SK-N-SH (cell line): ENCODE measurements at regions not wholly inside any gene's neighbourhood (a gene's known extent, or its start where the extent isn't known, plus 50 kb on each side); places are given as distances from the start of the nearest gene placed in this dataset.
A peak's percentile ranks its signal among the peaks of the same experiment; 100 is the strongest.

Experiments used
- CTCF ChIA-PET: fragments of 300-600, 350-600 bp; formaldehyde crosslinking; extraction: SDS; loops from one replicate; lab custom pipeline; 2021; lab: Yijun Ruan, JAX
- POLR2A ChIA-PET: fragments of 350-600 bp; sonication (Branson Sonifier 250); formaldehyde crosslinking; extraction: SDS; loops from one replicate; lab custom pipeline; 2020; ENCODE audit warnings: antibody characterized with exemption, inconsistent platforms; lab: Yijun Ruan, JAX
- DNase-seq: peaks from one replicate; pipeline ENCODE4 v3.0.0; 2012
- H2AFZ ChIP-seq: fragments of 200-600 bp; sonication (generic); 2 replicates; pipeline ENCODE4 v1.8.1; 2016; ENCODE audit warnings: antibody characterized with exemption, mild to moderate bottlenecking, low read depth
- H3F3A ChIP-seq: fragments of 200-600 bp; sonication (generic); replicated peaks from 2 replicates; pipeline ENCODE3; 2016; ENCODE audit warnings: antibody characterized with exemption, mild to moderate bottlenecking; ENCODE audit not compliant: insufficient read depth
- H3K27ac ChIP-seq, 2 experiments: fragments of 200-500 bp in 1 of 2; fragments of 200-600 bp in 1 of 2; sonication (Bioruptor generic) in 1 of 2; sonication (generic), shearing (Covaris generic) in 1 of 2; 2 replicates each; pipeline versions ENCODE4 v1.5.1 to v1.6.1; 2014 to 2016; ENCODE audit warnings: low read depth in 2 of 2, inconsistent platforms in 1 of 2, low read length in 1 of 2, mild to moderate bottlenecking in 1 of 2, mixed read lengths in 1 of 2
- H3K27me3 ChIP-seq: fragments of 200-600 bp; sonication (generic), shearing (Covaris generic); 2 replicates; pipeline ENCODE4 v1.6.1; 2016; ENCODE audit warnings: mixed run types; ENCODE audit not compliant: insufficient read depth
- H3K36me3 ChIP-seq, 2 experiments: fragments of 200-500 bp in 1 of 2; fragments of 200-600 bp in 1 of 2; sonication (Bioruptor generic) in 1 of 2; sonication (generic) in 1 of 2; replicated peaks in 1 of 2; 2 replicates each; pipeline versions ENCODE3 to v1.5.1; 2014 to 2016; ENCODE audit warnings: low read length in 1 of 2, mild to moderate bottlenecking in 1 of 2; ENCODE audit not compliant: insufficient read depth in 2 of 2, control insufficient read depth in 1 of 2
- H3K4me1 ChIP-seq, 2 experiments: fragments of 200-500 bp in 1 of 2; fragments of 200-600 bp in 1 of 2; sonication (Bioruptor generic) in 1 of 2; sonication (generic), shearing (Covaris generic) in 1 of 2; 2 replicates each; pipeline versions ENCODE4 v1.5.1 to v1.6.1; 2014 to 2016; ENCODE audit warnings: low read depth in 1 of 2, low read length in 1 of 2, mixed run types in 1 of 2; ENCODE audit not compliant: insufficient read depth in 2 of 2, control insufficient read depth in 1 of 2
- H3K4me2 ChIP-seq: fragments of 200-600 bp; sonication (generic), shearing (Covaris generic); 2 replicates; pipeline ENCODE4 v1.6.1; 2017; ENCODE audit warnings: mixed run types
- H3K4me3 ChIP-seq, 2 experiments: fragments of 200-500 bp in 1 of 2; fragments of 200-600 bp in 1 of 2; sonication (Bioruptor generic) in 1 of 2; sonication (generic), shearing (Covaris generic) in 1 of 2; 2 replicates each; pipeline versions ENCODE4 v1.5.1 to v1.8.1; 2014 to 2016; ENCODE audit warnings: low read depth in 2 of 2, inconsistent platforms in 1 of 2, low read length in 1 of 2, mild to moderate bottlenecking in 1 of 2, mixed read lengths in 1 of 2, moderate library complexity in 1 of 2
- H3K79me2 ChIP-seq: fragments of 200-600 bp; sonication (generic); 2 replicates; pipeline ENCODE4 v1.8.1; 2017; ENCODE audit warnings: mild to moderate bottlenecking; ENCODE audit not compliant: insufficient read depth
- H3K9ac ChIP-seq: fragments of 200-600 bp; sonication (generic); 2 replicates; pipeline ENCODE4 v1.6.1; 2017; ENCODE audit warnings: mixed run types
- H3K9me2 ChIP-seq: fragments of 200-600 bp; sonication (generic); 2 replicates; pipeline ENCODE4 v1.6.1; 2017; ENCODE audit warnings: mixed run types
- H3K9me3 ChIP-seq: fragments of 200-600 bp; sonication (generic); 2 replicates; pipeline ENCODE4 v1.6.1; 2017; ENCODE audit warnings: mixed run types, mild to moderate bottlenecking, moderate library complexity
- H4K20me1 ChIP-seq: fragments of 200-600 bp; sonication (generic); 2 replicates; pipeline ENCODE4 v1.6.1; 2017; ENCODE audit warnings: mild to moderate bottlenecking, mixed run types; ENCODE audit not compliant: insufficient read depth
- CTCF ChIP-seq: fragments of 200-600 bp; sonication (generic); IDR thresholded peaks from 2 replicates; pipeline ENCODE4 v1.6.1; 2017; ENCODE audit warnings: antibody characterized with exemption, mild to moderate bottlenecking, moderate library complexity
- FOSL2 ChIP-seq: IDR thresholded peaks from 2 replicates; pipeline ENCODE4 v1.4.0; 2012; ENCODE audit warnings: low read depth, mild to moderate bottlenecking, moderate library complexity, borderline replicate concordance
- FOXM1 ChIP-seq: IDR thresholded peaks from 2 replicates; pipeline ENCODE4 v1.4.0; 2012; ENCODE audit warnings: low read depth, mild to moderate bottlenecking
- IRF3 ChIP-seq: fragments of 150-350 bp; IDR thresholded peaks from 2 replicates; pipeline ENCODE4 v1.6.1; 2016; ENCODE audit warnings: mild to moderate bottlenecking, low read depth, low read length
- RAD21 ChIP-seq: IDR thresholded peaks from 2 replicates; pipeline ENCODE4 v1.6.1; 2012; ENCODE audit warnings: mild to moderate bottlenecking, low read length
- RCOR1 ChIP-seq: fragments of 150-350 bp; IDR thresholded peaks from 2 replicates; pipeline ENCODE4 v1.6.1; 2017; ENCODE audit warnings: antibody characterized with exemption, low read length
- REST ChIP-seq: IDR thresholded peaks from 2 replicates; pipeline ENCODE4 v1.6.1; 2012; ENCODE audit warnings: mild to moderate bottlenecking, low read depth, low read length, moderate library complexity
- RXRA ChIP-seq: IDR thresholded peaks from 2 replicates; pipeline ENCODE4 v1.4.0; 2012; ENCODE audit warnings: low read depth, mild to moderate bottlenecking, borderline replicate concordance
- TEAD4 ChIP-seq: IDR thresholded peaks from 2 replicates; pipeline ENCODE4 v1.4.0; 2012; ENCODE audit warnings: mild to moderate bottlenecking, borderline replicate concordance; ENCODE audit not compliant: insufficient read depth
- USF1 ChIP-seq: IDR thresholded peaks from 2 replicates; pipeline ENCODE4 v1.4.0; 2012; ENCODE audit warnings: low read depth, borderline replicate concordance
- WGBS: methylation state at CpG from one replicate; pipeline ENCODE4 v1.1.6; 2017; ENCODE audit warnings: low lambda C conversion rate; 5-methylcytosine and 5-hydroxymethylcytosine counted together

GRCh38 chr1:24991697-24992096 is 61.6 kb upstream of the RUNX3 start:
- Histone ChIP-seq H3K4me3 (no peak overlapping the region), H3K79me2 (no peaks in the 10 kb centered on the region), H3K27ac (no peak overlapping the region), H3K9ac (no peak overlapping the region)
- 59% methylated on average over 7 of the region's 7 CpGs for WGBS
- POLR2A ChIA-PET = no interaction called here
- no peak for TF ChIP-seq FOSL2
- TF ChIP-seq, all 33 proteins: peak for 0
- Histone ChIP-seq H3K4me2 (no peak overlapping the region), H3K4me1 (no peaks in the 10 kb centered on the region), H4K20me1 (no peaks in the 10 kb centered on the region), H3K27me3 (peaks cover 41% of the 10 kb centered on the region), H3K9me2 (no peaks in the 10 kb centered on the region), H3K9me3 (no peaks in the 10 kb centered on the region), H3F3A (no peaks in the 10 kb centered on the region), H2AFZ (no peak overlapping the region), H3K36me3 (no peaks in the 10 kb centered on the region)
- DNase-seq = no peak
- CTCF ChIA-PET = interaction anchor here (0.7 to 1.1 kb wide), 3 partner anchors 19 to 209 kb away, joined by 3 to 4 read pairs (median 3); no protein-coding TSS in a partner anchor

GRCh38 chr1:24990779-24991641 is 60.9 kb upstream of the RUNX3 start:
- WGBS = 66% methylated on average over 5 of the region's 9 CpGs
- POLR2A ChIA-PET = no interaction called here

More at GRCh38 chr1:24990779-24991641, 60.9 kb upstream of the RUNX3 start:
- Histone ChIP-seq H3K79me2 (no peaks in the 10 kb centered on the region), H3F3A (no peaks in the 10 kb centered on the region), H3K36me3 (no peaks in the 10 kb centered on the region), H3K4me2 (no peak overlapping the region), H3K27me3 (peaks cover 41% of the 10 kb centered on the region), H2AFZ (no peak overlapping the region), H3K4me3 (no peak overlapping the region), H3K27ac (no peak overlapping the region), H4K20me1 (no peaks in the 10 kb centered on the region), H3K9me3 (no peaks in the 10 kb centered on the region), H3K9ac (no peak overlapping the region), H3K9me2 (no peaks in the 10 kb centered on the region), H3K4me1 (no peaks in the 10 kb centered on the region)
- DNase-seq = no peak
- CTCF ChIA-PET = interaction anchor here (0.7 to 1.2 kb wide), 5 partner anchors 17 to 47 kb away, joined by 3 to 4 read pairs (median 4); no protein-coding TSS in a partner anchor
- TF ChIP-seq RCOR1 (no peak), IRF3 (no peak), REST (no peak), FOXM1 (no peak), RAD21 (peak; percentile 26; the same call in 1 of the 2 replicates), TEAD4 (no peak), RXRA (no peak), USF1 (no peak), CTCF (no peak)
